GM18867 (cell line): ENCODE measurements at regions not wholly inside any gene's neighbourhood (a gene's known extent, or its start where the extent isn't known, plus 50 kb on each side); places are given as distances from the start of the nearest gene placed in this dataset.
"Not testable (repeated sequence)": the region's sequence is repeated elsewhere in the genome, so short reads cannot be mapped to it uniquely, and the experiment has no call there.

Source experiments
- ATAC-seq: cut with Tn5 transposase; IDR thresholded peaks from one replicate; pipeline ENCODE4 v1.9.1; 2021; ENCODE audit warnings: mild to moderate bottlenecking, moderate library complexity; ENCODE audit not compliant: unreplicated experiment

GRCh38 chr11:107276077-107276476, 181.5 kb downstream of the CWF19L2 start:
- no peak for ATAC-seq

GRCh38 chr11:107275632-107276031, 182.0 kb downstream of the CWF19L2 start:
- ATAC-seq, result no peak

- ATAC-seq, result no peak
Observed at GRCh38 chr11:107274138-107274537, 183.5 kb downstream of the CWF19L2 start.

- no peak for ATAC-seq
Observed at GRCh38 chr11:107272561-107272960, 185.1 kb downstream of the CWF19L2 start.

GRCh38 chr11:107271425-107271824, 186.2 kb downstream of the CWF19L2 start:
- no peak for ATAC-seq

- ATAC-seq, result no peak
Observed at GRCh38 chr11:107268977-107269376, 188.6 kb downstream of the CWF19L2 start.

- ATAC-seq, result no peak
Observed at GRCh38 chr11:107266455-107266854, 191.2 kb downstream of the CWF19L2 start.

- ATAC-seq, result no peak
Observed at GRCh38 chr11:107265591-107266121, 192.0 kb downstream of the CWF19L2 start.

- ATAC-seq, result no peak
Observed at GRCh38 chr11:107263844-107264563, 193.6 kb downstream of the CWF19L2 start.

GRCh38 chr11:107259811-107260221, 197.8 kb downstream of the CWF19L2 start:
- no peak for ATAC-seq

GRCh38 chr11:107257710-107258109, 199.9 kb downstream of the CWF19L2 start:
- ATAC-seq, result no peak

GRCh38 chr11:107253661-107254060, 204.0 kb downstream of the CWF19L2 start:
- not testable (repeated sequence) for ATAC-seq

- peak; percentile 99 for ATAC-seq
Observed at GRCh38 chr11:107252429-107253161, 205.0 kb downstream of the CWF19L2 start.

- no peak for ATAC-seq
Observed at GRCh38 chr11:107251298-107251697, 206.3 kb downstream of the CWF19L2 start.

- ATAC-seq, result no peak
Observed at GRCh38 chr11:107250017-107250416, 207.6 kb downstream of the CWF19L2 start.

- ATAC-seq, result no peak
Observed at GRCh38 chr11:107249054-107249453, 208.6 kb downstream of the CWF19L2 start.

GRCh38 chr11:107247167-107247861, 210.3 kb downstream of the CWF19L2 start:
- no peak for ATAC-seq

GRCh38 chr11:107243929-107244328, 213.7 kb downstream of the CWF19L2 start:
- no peak for ATAC-seq

GRCh38 chr11:107232451-107232850, 214.2 kb upstream of the GUCY1A2 start:
- no peak for ATAC-seq

- ATAC-seq, result no peak
Observed at GRCh38 chr11:107224836-107225235, 206.6 kb upstream of the GUCY1A2 start.

GRCh38 chr11:107222916-107223460, 204.7 kb upstream of the GUCY1A2 start:
- ATAC-seq, result no peak
